Astrocyte (in vitro differentiated cells and primary cell): ENCODE measurements at regions not wholly inside any gene's neighbourhood (a gene's known extent, or its start where the extent isn't known, plus 50 kb on each side); places are given as distances from the start of the nearest gene placed in this dataset.

ENCODE experiments used
- EZH2 ChIP-seq: IDR thresholded peaks from 2 replicates; pipeline ENCODE4 v1.6.1; 2012; ENCODE audit warnings: mild to moderate bottlenecking, low read length, inconsistent platforms; ENCODE audit not compliant: insufficient read depth
- TF ChIP-seq, protein P1 (sequence below): IDR thresholded peaks from 2 replicates; pipeline ENCODE4 v1.5.1; 2011; ENCODE audit warnings: low read depth, mild to moderate bottlenecking, inconsistent platforms, low read length, moderate library complexity; ENCODE audit not compliant: insufficient read depth

DNA sequence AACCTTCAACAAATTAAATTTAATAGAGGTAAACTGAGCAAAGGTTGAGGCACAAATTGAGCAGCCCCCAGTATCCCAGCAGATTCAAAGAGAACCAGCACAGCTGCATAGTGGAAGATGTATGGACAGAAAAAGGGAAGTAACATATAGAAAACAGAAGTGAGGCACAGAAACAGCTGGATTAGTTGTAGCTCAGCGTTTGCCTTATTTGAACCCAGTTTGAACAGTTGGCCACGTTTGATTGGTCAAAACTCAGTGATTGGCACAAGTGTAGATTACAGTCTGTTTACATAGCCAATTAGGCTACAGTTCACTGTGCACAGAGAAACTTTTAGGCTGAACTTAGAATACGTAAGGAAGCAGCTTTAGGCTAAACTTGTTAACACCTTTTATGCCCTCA, 315.5 kb downstream of the RMST start:
- TF ChIP-seq, protein P1, sequence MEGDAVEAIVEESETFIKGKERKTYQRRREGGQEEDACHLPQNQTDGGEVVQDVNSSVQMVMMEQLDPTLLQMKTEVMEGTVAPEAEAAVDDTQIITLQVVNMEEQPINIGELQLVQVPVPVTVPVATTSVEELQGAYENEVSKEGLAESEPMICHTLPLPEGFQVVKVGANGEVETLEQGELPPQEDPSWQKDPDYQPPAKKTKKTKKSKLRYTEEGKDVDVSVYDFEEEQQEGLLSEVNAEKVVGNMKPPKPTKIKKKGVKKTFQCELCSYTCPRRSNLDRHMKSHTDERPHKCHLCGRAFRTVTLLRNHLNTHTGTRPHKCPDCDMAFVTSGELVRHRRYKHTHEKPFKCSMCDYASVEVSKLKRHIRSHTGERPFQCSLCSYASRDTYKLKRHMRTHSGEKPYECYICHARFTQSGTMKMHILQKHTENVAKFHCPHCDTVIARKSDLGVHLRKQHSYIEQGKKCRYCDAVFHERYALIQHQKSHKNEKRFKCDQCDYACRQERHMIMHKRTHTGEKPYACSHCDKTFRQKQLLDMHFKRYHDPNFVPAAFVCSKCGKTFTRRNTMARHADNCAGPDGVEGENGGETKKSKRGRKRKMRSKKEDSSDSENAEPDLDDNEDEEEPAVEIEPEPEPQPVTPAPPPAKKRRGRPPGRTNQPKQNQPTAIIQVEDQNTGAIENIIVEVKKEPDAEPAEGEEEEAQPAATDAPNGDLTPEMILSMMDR: no peak
- no peak for TF ChIP-seq EZH2
